ENCODE measurements at regions not wholly inside any gene's neighbourhood (a gene's known extent, or its start where the extent isn't known, plus 50 kb on each side); places are given as distances from the start of the nearest gene placed in this dataset.

- TF ChIP-seq ZNF572 (CRISPR knock-in tag; IDR thresholded peaks at IDR 0.05) (no peak), EHMT2 (IDR thresholded peaks at IDR 0.05; ENCODE audit: borderline replicate concordance, low read depth, low read length) (no peak), MYC (CRISPR knock-in tag; IDR thresholded peaks at IDR 0.05; ENCODE audit: borderline replicate concordance) (no peak), RNF2 (conservative IDR thresholded peaks at IDR 0.05; ENCODE audit: low read depth) (no peak)
These were observed 136.6 kb upstream of the GLI2 start for GRCh38 chr2:120599072-120599471.
